ENCODE measurements at regions not wholly inside any gene's neighbourhood (a gene's known extent, or its start where the extent isn't known, plus 50 kb on each side); places are given as distances from the start of the nearest gene placed in this dataset.
"Not testable (repeated sequence)": the region's sequence is repeated elsewhere in the genome, so short reads cannot be mapped to it uniquely, and the experiment has no call there.

- H3K4me3 ChIP-seq (ENCODE audit: control insufficient read depth, low read depth, low read length), result no peak overlapping the region
- DNase-seq (ENCODE audit: low read depth), result no peak
- no peak for TF ChIP-seq CTCF (conservative IDR thresholded peaks at IDR 0.05; ENCODE audit: control insufficient read depth, insufficient read depth, low read depth, low read length)
Observed at GRCh38 chr4:43564591-43564990, 672.1 kb downstream of the GRXCR1 start.

GRCh38 chr4:43567644-43568043 is 675.1 kb downstream of the GRXCR1 start:
- H3K4me3 ChIP-seq (ENCODE audit: control insufficient read depth, low read depth, low read length), result no peak overlapping the region
- TF ChIP-seq CTCF (conservative IDR thresholded peaks at IDR 0.05; ENCODE audit: control insufficient read depth, insufficient read depth, low read depth, low read length), result no peak
- no peak for DNase-seq (ENCODE audit: low read depth)

- no peak for DNase-seq (ENCODE audit: low read depth)
- TF ChIP-seq CTCF (conservative IDR thresholded peaks at IDR 0.05; ENCODE audit: control insufficient read depth, insufficient read depth, low read depth, low read length), result no peak
- no peak overlapping the region for H3K4me3 ChIP-seq (ENCODE audit: control insufficient read depth, low read depth, low read length)
Observed at GRCh38 chr4:43586813-43587212, 694.3 kb downstream of the GRXCR1 start.

GRCh38 chr4:43587758-43588157 is 695.2 kb downstream of the GRXCR1 start:
- no peak overlapping the region for H3K4me3 ChIP-seq (ENCODE audit: control insufficient read depth, low read depth, low read length)
- TF ChIP-seq CTCF (conservative IDR thresholded peaks at IDR 0.05; ENCODE audit: control insufficient read depth, insufficient read depth, low read depth, low read length), result no peak
- peak; percentile 14 for DNase-seq (ENCODE audit: low read depth)

- no peak for TF ChIP-seq CTCF (conservative IDR thresholded peaks at IDR 0.05; ENCODE audit: control insufficient read depth, insufficient read depth, low read depth, low read length)
Observed at GRCh38 chr4:43607400-43607799, 714.9 kb downstream of the GRXCR1 start.

GRCh38 chr4:43607827-43608461 is 715.4 kb downstream of the GRXCR1 start:
- H3K4me3 ChIP-seq (ENCODE audit: control insufficient read depth, low read depth, low read length), result no peak overlapping the region
- no peak for DNase-seq (ENCODE audit: low read depth)
- no peak for TF ChIP-seq CTCF (conservative IDR thresholded peaks at IDR 0.05; ENCODE audit: control insufficient read depth, insufficient read depth, low read depth, low read length)

More at GRCh38 chr4:43607400-43607799, 714.9 kb downstream of the GRXCR1 start:
- no peak for DNase-seq (ENCODE audit: low read depth)
- no peak overlapping the region for H3K4me3 ChIP-seq (ENCODE audit: control insufficient read depth, low read depth, low read length)

GRCh38 chr4:43619219-43619618 is 726.7 kb downstream of the GRXCR1 start:
- no peak for TF ChIP-seq CTCF (conservative IDR thresholded peaks at IDR 0.05; ENCODE audit: control insufficient read depth, insufficient read depth, low read depth, low read length)
- no peak overlapping the region for H3K4me3 ChIP-seq (ENCODE audit: control insufficient read depth, low read depth, low read length)
- DNase-seq (ENCODE audit: low read depth), result no peak

- not testable (repeated sequence) for DNase-seq (ENCODE audit: low read depth); H3K4me3 ChIP-seq (ENCODE audit: control insufficient read depth, low read depth, low read length)
Observed at GRCh38 chr4:43637893-43638292, 745.4 kb downstream of the GRXCR1 start.
